Neural progenitor cell (in vitro differentiated cells): ENCODE measurements at regions not wholly inside any gene's neighbourhood (a gene's known extent, or its start where the extent isn't known, plus 50 kb on each side); places are given as distances from the start of the nearest gene placed in this dataset.

ENCODE experiments used
- DNase-seq: peaks from one replicate; pipeline ENCODE4 v3.0.0-alpha.2; 2016; ENCODE audit warnings: low spot score
- H2AFZ ChIP-seq: fragments of 200-600 bp; sonication (generic); replicated peaks from 2 replicates; pipeline ENCODE4 v1.6.1; 2016; ENCODE audit warnings: antibody characterized with exemption
- H3F3A ChIP-seq: fragments of 200-600 bp; sonication (generic); 2 replicates; pipeline ENCODE4 v1.6.1; 2016; ENCODE audit warnings: antibody characterized with exemption, low read depth
- H3K27ac ChIP-seq: fragments of 200-600 bp; sonication (generic); 2 replicates; pipeline ENCODE4 v1.5.1; 2016; ENCODE audit warnings: mild to moderate bottlenecking
- H3K27me3 ChIP-seq: fragments of 200-600 bp; sonication (generic); 2 replicates; pipeline ENCODE4 v1.6.1; 2016; ENCODE audit warnings: mild to moderate bottlenecking, moderate library complexity
- H3K36me3 ChIP-seq: fragments of 200-600 bp; sonication (generic); 2 replicates; pipeline ENCODE4 v1.5.1; 2016
- H3K4me1 ChIP-seq: fragments of 200-600 bp; sonication (generic); 2 replicates; pipeline ENCODE4 v1.6.1; 2016; ENCODE audit warnings: mixed run types
- H3K4me2 ChIP-seq: fragments of 200-600 bp; sonication (generic); 2 replicates; pipeline ENCODE4 v1.6.1; 2016
- H3K4me3 ChIP-seq: fragments of 200-600 bp; sonication (generic); 2 replicates; pipeline ENCODE4 v1.5.1; 2016
- H3K79me2 ChIP-seq: fragments of 200-600 bp; sonication (generic); 2 replicates; pipeline ENCODE4 v1.6.1; 2016; ENCODE audit warnings: low read depth
- H3K9ac ChIP-seq: fragments of 200-600 bp; sonication (generic); 2 replicates; pipeline ENCODE4 v1.6.1; 2016
- H3K9me3 ChIP-seq: fragments of 200-600 bp; sonication (generic); 2 replicates; pipeline ENCODE4 v1.5.1; 2016; ENCODE audit warnings: low read depth
- H4K20me1 ChIP-seq: fragments of 200-600 bp; sonication (generic); 2 replicates; pipeline ENCODE4 v1.6.1; 2016; ENCODE audit warnings: low read depth
- H3K27ac Mint-ChIP-seq: 3 replicates; pipeline ENCODE4 v1.8.0; 2021; ENCODE audit warnings: mixed read lengths
- H3K27me3 Mint-ChIP-seq: 2 replicates; pipeline ENCODE4 v1.8.0; 2022; ENCODE audit warnings: low read depth, mild to moderate bottlenecking, inconsistent platforms, moderate library complexity, mixed read lengths; ENCODE audit not compliant: insufficient read depth
- H3K36me3 Mint-ChIP-seq: 3 replicates; pipeline ENCODE4 v1.8.0; 2021; ENCODE audit warnings: mixed read lengths
- H3K4me1 Mint-ChIP-seq: 3 replicates; pipeline ENCODE4 v1.8.0; 2021; ENCODE audit warnings: mixed read lengths
- H3K4me3 Mint-ChIP-seq: 3 replicates; pipeline ENCODE4 v1.8.0; 2021; ENCODE audit warnings: mild to moderate bottlenecking, moderate library complexity, mixed read lengths
- H3K9me3 Mint-ChIP-seq: 3 replicates; pipeline ENCODE4 v1.8.0; 2020; ENCODE audit warnings: mixed read lengths
- CTCF ChIP-seq: fragments of 200-600 bp; sonication (generic); IDR thresholded peaks from 2 replicates; pipeline ENCODE4 v1.5.1; 2017; ENCODE audit warnings: antibody characterized with exemption, mild to moderate bottlenecking
- EZH2 ChIP-seq: fragments of 200-600 bp; sonication (generic); IDR thresholded peaks from 2 replicates; pipeline ENCODE4 v1.6.1; 2017; ENCODE audit warnings: antibody characterized with exemption, mild to moderate bottlenecking, moderate library complexity
- EZH2phosphoT487 ChIP-seq: fragments of 200-600 bp; sonication (generic); IDR thresholded peaks from 2 replicates; pipeline ENCODE4 v1.6.1; 2017; ENCODE audit warnings: antibody characterized with exemption

DNA sequence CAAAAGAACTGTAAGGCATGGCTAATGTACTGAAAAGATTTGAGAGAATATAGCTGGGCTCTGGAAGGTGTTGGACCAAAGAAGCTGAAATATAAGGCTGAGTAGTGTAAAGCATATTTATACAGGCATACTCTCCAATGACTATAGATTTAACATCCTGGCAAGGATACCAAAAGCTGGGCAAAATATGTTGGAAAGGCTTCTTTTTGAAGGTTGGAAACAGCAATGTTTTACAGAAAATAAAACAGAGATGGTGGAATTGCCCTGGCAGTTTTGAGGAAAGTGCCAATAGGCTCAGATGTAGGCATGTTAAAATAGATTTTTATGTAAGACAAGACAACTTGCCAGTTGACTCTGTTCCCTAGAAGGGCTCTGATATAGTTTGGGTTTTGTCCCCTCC, 184.1 kb upstream of the SHISA6 start:
- peaks cover 2% of the 10 kb centered on the region for H3K27me3 Mint-ChIP-seq
- no peak overlapping the region for H3K4me3 ChIP-seq
- no peak overlapping the region for H3K4me2 ChIP-seq
- TF ChIP-seq EZH2phosphoT487 (no peak), EZH2 (no peak), CTCF (no peak)
- H3K4me3 Mint-ChIP-seq, result no peak overlapping the region
- no peak for DNase-seq
- H3K4me1 ChIP-seq, result no peaks in the 10 kb centered on the region
- no peaks in the 10 kb centered on the region for H3K36me3 Mint-ChIP-seq
- no peaks in the 10 kb centered on the region for H3K4me1 Mint-ChIP-seq
- no peak overlapping the region for H3K27ac ChIP-seq
- H3F3A ChIP-seq, result no peaks in the 10 kb centered on the region
- no peaks in the 10 kb centered on the region for H3K27me3 ChIP-seq
- no peaks in the 10 kb centered on the region for H4K20me1 ChIP-seq
- no peaks in the 10 kb centered on the region for H3K79me2 ChIP-seq
- H3K27ac Mint-ChIP-seq, result no peak overlapping the region
- H3K9ac ChIP-seq, result no peak overlapping the region
- peaks cover 6% of the 10 kb centered on the region for H3K9me3 Mint-ChIP-seq
- H2AFZ ChIP-seq, result no peak overlapping the region
- no peaks in the 10 kb centered on the region for H3K36me3 ChIP-seq
- no peaks in the 10 kb centered on the region for H3K9me3 ChIP-seq

DNA sequence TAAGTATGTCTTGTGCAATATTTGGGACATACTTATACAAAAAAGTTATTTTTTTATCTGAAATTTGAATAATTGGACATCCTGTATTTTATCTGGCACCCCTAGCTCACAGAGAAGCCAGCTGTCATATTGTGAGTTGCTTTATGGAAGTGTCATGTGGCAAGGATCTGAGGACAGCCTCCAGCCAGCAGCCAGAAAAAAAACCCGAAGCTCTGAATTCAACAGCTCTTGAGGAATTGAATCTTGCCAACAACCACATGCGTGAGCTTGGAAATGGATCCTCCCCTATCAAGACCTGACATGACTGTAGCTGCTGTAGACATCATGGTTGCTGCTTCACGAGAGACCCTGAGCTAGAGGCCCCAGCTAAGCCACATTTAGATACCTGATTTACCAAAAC, 187.2 kb upstream of the SHISA6 start:
- H4K20me1 ChIP-seq, result no peaks in the 10 kb centered on the region
- no peak for DNase-seq

GRCh38 chr17:11049539-11049938, 191.5 kb upstream of the SHISA6 start:
- H3K4me3 ChIP-seq, result no peak overlapping the region
- DNase-seq, result no peak
- no peaks in the 10 kb centered on the region for H3K9me3 ChIP-seq
- no peaks in the 10 kb centered on the region for H3K4me1 ChIP-seq
- H3K36me3 ChIP-seq, result no peaks in the 10 kb centered on the region
- Mint-ChIP-seq H3K4me3 (no peak overlapping the region), H3K9me3 (no peaks in the 10 kb centered on the region), H3K27ac (no peak overlapping the region), H3K36me3 (no peaks in the 10 kb centered on the region), H3K27me3 (peaks cover 3% of the 10 kb centered on the region), H3K4me1 (no peaks in the 10 kb centered on the region)
- no peaks in the 10 kb centered on the region for H3K79me2 ChIP-seq
- H4K20me1 ChIP-seq, result no peaks in the 10 kb centered on the region
- TF ChIP-seq CTCF (no peak), EZH2phosphoT487 (no peak), EZH2 (no peak)
- H2AFZ ChIP-seq, result no peak overlapping the region
- no peak overlapping the region for H3K9ac ChIP-seq
- no peak overlapping the region for H3K4me2 ChIP-seq
- H3F3A ChIP-seq, result no peaks in the 10 kb centered on the region
- no peaks in the 10 kb centered on the region for H3K27me3 ChIP-seq
- H3K27ac ChIP-seq, result no peak overlapping the region

More for the DNA sequence above, 187.2 kb upstream of the SHISA6 start:
- Histone ChIP-seq H3K4me1 (no peaks in the 10 kb centered on the region), H3F3A (no peaks in the 10 kb centered on the region), H3K27me3 (no peaks in the 10 kb centered on the region), H3K4me3 (no peak overlapping the region), H3K9ac (no peak overlapping the region), H3K9me3 (no peaks in the 10 kb centered on the region), H3K27ac (no peak overlapping the region), H2AFZ (no peak overlapping the region), H3K36me3 (no peaks in the 10 kb centered on the region), H3K4me2 (no peak overlapping the region), H3K79me2 (no peaks in the 10 kb centered on the region)
- Mint-ChIP-seq H3K4me1 (no peaks in the 10 kb centered on the region), H3K4me3 (no peak overlapping the region), H3K9me3 (peaks cover 3% of the 10 kb centered on the region), H3K36me3 (no peaks in the 10 kb centered on the region), H3K27me3 (peaks cover 4% of the 10 kb centered on the region), H3K27ac (no peak overlapping the region)
- TF ChIP-seq EZH2phosphoT487 (no peak), EZH2 (no peak), CTCF (no peak)
